ENCODE measurements at regions not wholly inside any gene's neighbourhood (a gene's known extent, or its start where the extent isn't known, plus 50 kb on each side); places are given as distances from the start of the nearest gene placed in this dataset.

DNA sequence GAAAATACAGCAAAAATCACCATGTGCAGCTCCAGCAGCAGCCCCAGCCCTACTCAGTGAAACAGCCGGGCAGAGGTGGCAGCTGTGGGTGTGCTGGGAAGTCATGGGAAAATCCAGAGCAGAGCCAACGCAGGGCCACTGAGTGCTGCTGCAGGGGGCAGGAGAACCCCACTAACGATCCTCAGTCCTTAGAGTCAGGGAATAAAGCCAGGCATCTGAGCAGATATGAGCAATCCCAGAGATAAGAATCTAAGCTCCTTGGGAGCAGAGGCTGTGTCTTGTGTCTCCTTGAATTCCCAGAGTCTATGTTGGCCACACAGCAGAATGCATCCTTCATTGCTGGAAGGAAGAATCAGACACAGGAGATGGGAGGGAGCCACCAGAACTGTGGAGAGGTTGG is 493.1 kb upstream of the MAP3K7 start:
- no peaks in the 10 kb centered on the region for H3K79me1 ChIP-seq (ENCODE audit: low read depth, low read length)
- no peak overlapping the region for H2AFZ ChIP-seq (ENCODE audit: low read length)
- no peak overlapping the region for H2BK20ac ChIP-seq (ENCODE audit: low read length)
- no peak overlapping the region for H3K9ac ChIP-seq (replicated peaks in 1 of 4; ENCODE audit: extremely low read depth in 1 of 4, low read depth in 3 of 4, low read length in 3 of 4)
- no peak overlapping the region for H3K27ac ChIP-seq (ENCODE audit: low read depth, low read length)
- no peak overlapping the region for H3K4me3 ChIP-seq (ENCODE audit: extremely low read depth in 1 of 4, insufficient read depth in 2 of 4, low read depth in 3 of 4, low read length in 4 of 4)
- H4K8ac ChIP-seq (ENCODE audit: extremely low read depth, insufficient read depth, low read length), result no peak overlapping the region
- no peak overlapping the region for H2AK5ac ChIP-seq (ENCODE audit: low read depth, low read length)
- no peaks in the 10 kb centered on the region for H4K20me1 ChIP-seq (replicated peaks in 1 of 2; ENCODE audit: control insufficient read depth in 1 of 2, insufficient read depth in 2 of 2, low read length in 2 of 2)
- no peaks in the 10 kb centered on the region for H3K9me3 ChIP-seq (ENCODE audit: insufficient read depth in 2 of 2, low read depth in 1 of 2, low read length in 1 of 2)
- no peak overlapping the region for H3K18ac ChIP-seq (ENCODE audit: extremely low read depth, low read length)
- WGBS, 2 experiments (ENCODE audit: extremely low coverage in 1 of 2, insufficient coverage in 1 of 2, insufficient read length in 1 of 2, insufficient replicate concordance in 2 of 2, low coverage in 1 of 2, low lambda C conversion rate in 2 of 2, missing lambda C conversion rate in 1 of 2), result 80% methylated on average over 3 of the region's 3 CpGs; no CpG with 5 or more reads in 1 of the 2 experiments
- ChIA-PET POLR2A (ENCODE audit: partially characterized antibody) (no interaction called here), CTCF (ENCODE audit: partially characterized antibody) (interaction anchor here (0.8 to 6.3 kb wide), 18 partner anchors 11 to 481 kb away, joined by 3 to 40 read pairs (median 5); no protein-coding TSS in a partner anchor)
- H3K4ac ChIP-seq (replicated peaks; ENCODE audit: insufficient read length, low read depth, low read length), result no peak overlapping the region
- no peaks in the 10 kb centered on the region for H3K23me2 ChIP-seq (ENCODE audit: low read depth, low read length)
- no peak overlapping the region for H2BK12ac ChIP-seq (ENCODE audit: low read depth, low read length)
- H3K79me2 ChIP-seq (ENCODE audit: control insufficient read depth in 1 of 2, insufficient read depth in 2 of 2, low read length in 2 of 2), result no peaks in the 10 kb centered on the region
- no peaks in the 10 kb centered on the region for H3K36me3 ChIP-seq (ENCODE audit: control insufficient read depth in 2 of 4, insufficient read depth in 4 of 4, low read length in 3 of 4)
- H3K4me1 ChIP-seq (replicated peaks in 1 of 4; ENCODE audit: control insufficient read depth in 3 of 4, insufficient read depth in 4 of 4, low read length in 3 of 4), result peaks cover 0 to 10% (median 6%) of the 10 kb centered on the region in 4 experiments; a peak in 5 of 7 replicates
- H3K23ac ChIP-seq (ENCODE audit: insufficient read length), result no peak overlapping the region
- H2BK5ac ChIP-seq (ENCODE audit: low read depth, low read length), result no peak overlapping the region
- no peak overlapping the region for H3K14ac ChIP-seq (ENCODE audit: insufficient read length)
- no peaks in the 10 kb centered on the region for H3K27me3 ChIP-seq (replicated peaks in 1 of 4; ENCODE audit: control insufficient read depth in 3 of 4, extremely low read depth in 1 of 4, insufficient read depth in 3 of 4, low read length in 3 of 4)
- TF ChIP-seq EZH2 (IDR thresholded peaks at IDR 0.05; ENCODE audit: low read depth, low read length, severe bottlenecking) (no peak), CHD1 (IDR thresholded peaks at IDR 0.05; ENCODE audit: low read depth, low read length) (no peak), NRF1 (IDR thresholded peaks at IDR 0.05; ENCODE audit: low read depth, low read length) (no peak), RAD21 (IDR thresholded peaks at IDR 0.05 in 1 of 2, conservative IDR thresholded peaks at IDR 0.05 in 1 of 2; ENCODE audit: low read depth in 2 of 2, low read length in 2 of 2) (peak; percentile 46 to 51)
- TF ChIP-seq, protein P1, sequence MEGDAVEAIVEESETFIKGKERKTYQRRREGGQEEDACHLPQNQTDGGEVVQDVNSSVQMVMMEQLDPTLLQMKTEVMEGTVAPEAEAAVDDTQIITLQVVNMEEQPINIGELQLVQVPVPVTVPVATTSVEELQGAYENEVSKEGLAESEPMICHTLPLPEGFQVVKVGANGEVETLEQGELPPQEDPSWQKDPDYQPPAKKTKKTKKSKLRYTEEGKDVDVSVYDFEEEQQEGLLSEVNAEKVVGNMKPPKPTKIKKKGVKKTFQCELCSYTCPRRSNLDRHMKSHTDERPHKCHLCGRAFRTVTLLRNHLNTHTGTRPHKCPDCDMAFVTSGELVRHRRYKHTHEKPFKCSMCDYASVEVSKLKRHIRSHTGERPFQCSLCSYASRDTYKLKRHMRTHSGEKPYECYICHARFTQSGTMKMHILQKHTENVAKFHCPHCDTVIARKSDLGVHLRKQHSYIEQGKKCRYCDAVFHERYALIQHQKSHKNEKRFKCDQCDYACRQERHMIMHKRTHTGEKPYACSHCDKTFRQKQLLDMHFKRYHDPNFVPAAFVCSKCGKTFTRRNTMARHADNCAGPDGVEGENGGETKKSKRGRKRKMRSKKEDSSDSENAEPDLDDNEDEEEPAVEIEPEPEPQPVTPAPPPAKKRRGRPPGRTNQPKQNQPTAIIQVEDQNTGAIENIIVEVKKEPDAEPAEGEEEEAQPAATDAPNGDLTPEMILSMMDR (IDR thresholded peaks at IDR 0.05; ENCODE audit: control extremely low read depth in 1 of 3, insufficient read depth in 1 of 3, low read depth in 1 of 3, low read length in 3 of 3), result peak in 1 of 3 experiments; percentile 15; a peak in 1 of 4 replicates
- H3K56ac ChIP-seq (replicated peaks; ENCODE audit: insufficient read length, low read depth, low read length), result no peak overlapping the region
- H2BK15ac ChIP-seq (ENCODE audit: low read length), result no peak overlapping the region
- H2BK120ac ChIP-seq (replicated peaks; ENCODE audit: low read depth, low read length), result no peak overlapping the region
- H4K91ac ChIP-seq (replicated peaks; ENCODE audit: insufficient read length, low read length), result no peak overlapping the region
- DNase-seq (ENCODE audit: low read depth in 1 of 2, low spot score in 2 of 2) (no peak), FAIRE-seq (no peak)
- no peak overlapping the region for H3K4me2 ChIP-seq (ENCODE audit: insufficient read depth in 1 of 2, low read depth in 2 of 2, low read length in 2 of 2)
- H4K5ac ChIP-seq (ENCODE audit: insufficient read length, low read depth, low read length), result no peak overlapping the region

All from H1 (cell line).